Islet of Langerhans (tissue), 1 donor: ENCODE measurements at regions not wholly inside any gene's neighbourhood (a gene's known extent, or its start where the extent isn't known, plus 50 kb on each side); places are given as distances from the start of the nearest gene placed in this dataset.
"Not testable (repeated sequence)": the region's sequence is repeated elsewhere in the genome, so short reads cannot be mapped to it uniquely, and the experiment has no call there.

ENCODE experiments used
- FAIRE-seq: peaks from one replicate; lab custom pipeline; 2011; peaks lifted over from hg19 to GRCh38; lab: Jason Lieb, UNC

DNA sequence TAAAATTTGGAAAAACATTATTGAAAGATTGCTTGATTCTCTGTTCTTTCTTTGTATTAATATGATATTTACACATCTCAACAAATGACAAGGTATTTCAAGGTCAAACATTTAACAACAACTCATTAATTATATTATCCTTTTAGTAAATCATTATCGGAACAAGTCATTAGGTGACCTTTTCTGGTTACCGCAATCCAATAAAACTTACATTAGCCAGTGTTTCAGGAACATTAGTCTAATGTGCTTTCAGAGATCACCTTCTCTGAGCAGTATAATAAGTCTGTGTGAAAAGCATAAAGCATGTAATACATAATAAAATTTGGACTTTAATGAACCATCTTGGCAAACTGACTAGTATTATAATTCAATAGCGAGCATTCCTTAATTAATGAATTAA lies 1466.4 kb downstream of the FAM181B start:
- peak; percentile 84 for FAIRE-seq

DNA sequence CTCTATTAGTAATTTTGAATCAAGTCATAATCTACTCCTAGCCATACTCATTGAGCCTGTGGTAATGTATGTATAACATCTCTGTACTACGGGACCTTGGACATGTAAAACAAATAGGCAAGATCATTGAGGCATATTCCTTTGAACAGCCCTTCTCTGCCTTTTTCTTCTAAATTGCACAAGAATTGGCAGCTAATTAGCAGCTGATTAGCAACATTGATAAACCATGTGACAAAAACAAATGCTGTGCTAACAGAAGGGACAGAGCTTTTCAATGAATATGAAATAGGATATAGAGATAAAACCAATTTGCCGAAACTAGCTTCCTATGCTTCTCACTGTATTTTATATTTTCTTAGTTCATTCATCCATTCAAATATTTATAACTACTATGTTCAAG lies 1474.2 kb downstream of the FAM181B start:
- FAIRE-seq = no peak

GRCh38 chr11:81255895-81256294 lies 1477.8 kb downstream of the FAM181B start:
- no peak for FAIRE-seq

DNA sequence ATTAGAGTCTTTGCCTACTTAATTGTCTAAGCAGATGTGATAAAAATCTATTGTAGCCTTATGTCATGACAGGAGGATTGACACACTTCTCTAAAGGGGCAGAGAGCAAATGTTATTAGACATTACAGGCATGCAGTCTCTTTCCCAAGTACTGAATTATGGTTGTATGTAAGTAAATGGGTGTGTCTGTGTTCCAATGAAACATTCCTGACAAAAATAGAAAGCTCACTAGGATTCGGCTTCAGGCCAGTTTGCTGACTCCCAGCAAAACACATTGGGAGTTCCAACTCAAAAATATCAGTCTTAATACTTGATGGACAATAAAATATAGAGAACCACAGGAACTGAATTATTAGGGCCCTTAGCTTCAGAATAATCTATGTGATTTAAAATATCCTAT lies 1480.4 kb downstream of the FAM181B start:
- FAIRE-seq = no peak

- FAIRE-seq = no peak
Observed at GRCh38 chr11:81246941-81247340, 1486.7 kb downstream of the FAM181B start.

DNA sequence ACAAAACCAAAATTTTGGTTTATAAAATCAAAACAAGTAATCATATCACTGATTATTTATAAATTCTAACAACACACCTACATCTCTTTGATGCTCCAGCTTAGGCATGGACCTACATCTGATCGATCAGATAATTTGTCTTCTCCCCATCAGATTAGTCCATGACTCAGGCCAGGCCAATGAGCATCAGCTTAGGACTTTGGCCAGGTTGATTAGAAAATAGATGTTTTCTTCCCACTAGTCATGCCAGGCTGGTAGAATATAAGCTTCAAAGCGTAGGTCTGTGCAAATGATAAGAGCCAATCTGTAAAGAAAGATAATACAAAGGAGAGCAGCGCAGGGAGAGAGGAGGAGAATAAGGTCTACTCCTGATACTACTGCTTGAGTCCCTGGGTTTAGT lies 1487.9 kb downstream of the FAM181B start:
- FAIRE-seq = no peak

GRCh38 chr11:81241672-81242275 lies 1491.9 kb downstream of the FAM181B start:
- no peak for FAIRE-seq

GRCh38 chr11:81237139-81237538 lies 1496.5 kb downstream of the FAM181B start:
- FAIRE-seq = peak; percentile 94

DNA sequence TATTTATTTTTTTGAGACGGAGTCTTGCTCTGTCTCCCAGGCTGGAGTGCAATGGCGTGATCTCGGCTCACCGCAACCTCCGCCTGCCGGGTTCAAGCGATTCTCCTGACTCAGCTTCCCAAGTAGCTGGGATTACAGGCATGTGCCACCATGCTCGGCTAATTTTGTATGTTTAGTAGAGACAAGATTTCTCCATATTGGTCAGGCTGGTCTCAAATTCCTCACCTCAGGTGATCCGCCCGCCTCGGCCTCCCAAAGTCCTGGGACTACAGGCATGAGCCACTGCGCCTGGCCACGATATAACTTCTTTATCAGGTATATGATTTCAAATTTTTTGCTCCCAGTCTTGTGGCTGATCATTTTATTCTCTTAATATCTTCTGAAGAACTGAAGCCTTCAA lies 1506.3 kb downstream of the FAM181B start:
- FAIRE-seq = not testable (repeated sequence)

GRCh38 chr11:81224396-81224795 lies 1509.3 kb downstream of the FAM181B start:
- no peak for FAIRE-seq

DNA sequence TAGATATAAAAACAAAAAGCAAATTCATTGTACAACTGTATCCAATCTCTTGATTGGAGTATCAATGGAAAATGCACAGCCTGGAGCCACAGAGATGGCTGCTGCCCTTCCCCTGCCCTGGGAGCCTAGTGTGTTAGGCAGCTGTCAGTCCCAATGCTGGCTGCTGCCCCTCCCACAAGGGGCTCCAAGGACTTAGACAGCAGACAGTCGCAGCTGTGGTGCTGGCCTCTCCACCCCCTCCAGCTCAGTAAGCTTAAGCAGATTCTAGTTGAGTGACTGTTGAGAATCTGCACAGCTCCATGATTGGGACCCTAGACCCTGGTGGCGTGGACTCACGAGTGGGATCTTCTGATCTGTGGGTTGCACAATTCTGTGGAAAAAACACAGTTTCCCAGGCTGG lies 1511.2 kb downstream of the FAM181B start:
- no peak for FAIRE-seq

DNA sequence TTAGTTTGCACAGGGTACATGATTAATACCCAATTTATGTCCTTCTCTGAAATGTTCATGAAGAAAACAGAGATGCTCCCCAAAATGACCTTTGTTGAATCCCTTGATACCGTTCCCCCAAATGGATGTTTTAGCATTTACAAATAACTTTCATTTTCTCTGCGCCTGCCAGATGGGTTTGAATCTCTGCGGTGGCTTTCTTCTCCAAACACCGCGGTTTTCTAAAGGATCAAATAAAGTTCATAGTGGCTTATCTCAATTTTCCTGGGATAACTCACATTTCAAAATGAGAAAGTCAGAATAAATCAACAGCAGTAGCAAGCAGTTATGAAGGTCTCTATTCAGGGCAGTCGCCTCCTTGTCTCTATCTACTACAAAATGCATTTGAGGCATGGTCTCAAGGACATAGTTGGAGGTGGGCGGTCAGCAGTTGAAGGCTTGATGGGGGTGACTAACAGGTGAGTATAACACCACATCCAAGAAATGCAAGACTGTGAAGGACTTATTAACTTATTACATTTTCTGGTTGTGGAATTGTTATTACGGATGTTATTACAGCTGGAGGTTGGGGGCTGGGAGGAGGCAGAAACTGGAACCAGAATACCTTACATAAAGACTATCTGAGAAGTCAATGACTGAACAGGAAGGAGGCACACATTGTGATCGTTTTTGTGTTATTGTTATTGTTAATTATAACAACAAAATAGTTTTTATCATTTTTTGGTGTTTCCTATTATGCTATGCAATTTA lies 1513.3 kb downstream of the FAM181B start:
- FAIRE-seq = no peak

GRCh38 chr11:81219661-81220060 lies 1514.0 kb downstream of the FAM181B start:
- no peak for FAIRE-seq

GRCh38 chr11:81218440-81218839 lies 1515.2 kb downstream of the FAM181B start:
- no peak for FAIRE-seq

DNA sequence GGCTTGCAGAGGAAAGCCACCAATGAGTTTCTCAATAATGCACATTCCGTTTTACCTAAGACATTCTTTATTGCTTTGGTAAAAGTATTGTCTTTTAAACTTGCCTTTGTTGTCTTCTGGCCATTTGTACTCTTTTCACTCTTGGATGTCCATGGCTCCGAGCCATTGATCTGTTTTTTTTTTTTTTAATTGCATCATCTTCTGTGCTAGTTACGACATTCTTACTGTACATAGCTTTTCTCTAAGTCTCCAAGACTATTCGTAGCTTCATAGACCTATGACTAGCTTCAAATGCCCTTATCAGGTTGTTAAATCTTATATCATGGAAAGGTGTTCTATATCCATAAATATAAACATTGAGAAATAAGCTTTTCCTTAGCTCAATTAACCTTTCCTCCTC lies 1522.6 kb downstream of the FAM181B start:
- no peak for FAIRE-seq

GRCh38 chr11:81207421-81208054 lies 1526.1 kb downstream of the FAM181B start:
- FAIRE-seq = no peak

DNA sequence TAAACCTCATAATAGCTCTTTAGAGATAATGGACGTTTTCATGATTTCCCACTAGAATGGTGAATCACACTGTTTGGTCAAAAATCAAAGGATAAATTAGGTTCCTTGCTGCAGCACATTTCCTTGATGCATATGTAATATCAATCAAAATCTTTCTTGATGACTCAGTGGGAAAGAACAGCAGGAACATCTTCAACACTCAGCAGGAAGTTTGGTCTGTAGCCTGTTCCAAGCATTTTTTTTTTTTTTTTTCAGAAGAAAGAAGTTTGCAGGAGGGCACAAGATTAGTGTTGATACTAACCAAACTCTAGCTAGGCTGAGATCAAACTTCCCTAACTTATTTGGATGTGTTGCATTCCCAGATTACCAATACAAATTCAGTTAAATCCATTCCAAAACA lies 1529.8 kb downstream of the FAM181B start:
- no peak for FAIRE-seq

GRCh38 chr11:81197396-81197795 lies 1536.3 kb downstream of the FAM181B start:
- no peak for FAIRE-seq

GRCh38 chr11:81192516-81192915 lies 1541.1 kb downstream of the FAM181B start:
- FAIRE-seq = no peak

GRCh38 chr11:81190546-81190945 lies 1543.1 kb downstream of the FAM181B start:
- FAIRE-seq = no peak

DNA sequence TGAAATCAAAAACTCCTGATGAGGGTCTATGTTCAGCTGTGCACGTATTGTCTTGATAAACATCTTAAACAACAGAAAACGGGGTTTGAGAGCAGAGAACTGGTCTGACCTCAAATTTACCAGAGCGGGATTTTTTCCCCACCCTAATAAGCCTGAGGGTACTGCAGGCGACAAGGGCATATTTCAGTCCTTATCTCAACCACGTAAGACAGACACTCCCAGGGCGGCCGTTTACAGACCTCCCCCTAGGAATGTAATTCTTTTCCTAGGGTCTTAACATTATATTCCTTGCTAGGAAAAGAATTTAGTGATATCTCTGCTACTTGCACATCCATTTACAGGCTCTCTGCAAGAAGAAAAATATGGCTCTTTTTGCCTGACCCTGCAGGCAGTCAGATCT lies 1546.6 kb downstream of the FAM181B start:
- FAIRE-seq = not testable (repeated sequence)

DNA sequence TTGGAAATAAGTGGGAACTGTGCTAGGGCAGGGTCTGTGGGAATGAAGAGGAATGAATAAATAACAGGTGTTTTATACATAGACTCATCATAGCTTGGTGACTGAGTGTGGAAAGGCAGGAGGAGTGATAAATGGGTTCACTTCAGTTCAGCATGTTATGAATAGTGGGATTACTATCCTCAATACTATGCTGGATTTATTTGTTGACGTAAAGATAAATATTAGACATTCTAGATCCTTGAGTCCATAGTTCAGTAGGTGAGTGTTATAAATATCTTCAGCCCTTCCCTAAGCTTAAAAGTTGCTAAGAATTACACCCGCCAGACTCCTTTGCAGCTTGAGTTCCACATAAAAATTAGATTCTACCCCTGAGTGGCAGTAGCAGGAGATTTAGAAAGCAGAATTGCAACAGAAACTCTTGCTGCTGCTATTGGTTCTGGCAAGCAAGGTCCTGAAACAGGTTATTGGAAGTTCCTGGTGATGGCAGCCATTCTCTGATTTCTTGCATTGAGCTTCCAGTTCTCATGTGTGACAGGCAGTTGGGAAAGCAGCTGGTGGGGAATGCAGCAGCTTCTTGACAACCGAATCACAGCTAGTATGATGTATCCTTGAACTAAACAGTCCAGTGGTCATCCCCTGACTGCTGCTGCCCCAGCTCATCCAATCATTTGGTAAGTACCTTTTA lies 1558.9 kb downstream of the FAM181B start:
- no peak for FAIRE-seq

DNA sequence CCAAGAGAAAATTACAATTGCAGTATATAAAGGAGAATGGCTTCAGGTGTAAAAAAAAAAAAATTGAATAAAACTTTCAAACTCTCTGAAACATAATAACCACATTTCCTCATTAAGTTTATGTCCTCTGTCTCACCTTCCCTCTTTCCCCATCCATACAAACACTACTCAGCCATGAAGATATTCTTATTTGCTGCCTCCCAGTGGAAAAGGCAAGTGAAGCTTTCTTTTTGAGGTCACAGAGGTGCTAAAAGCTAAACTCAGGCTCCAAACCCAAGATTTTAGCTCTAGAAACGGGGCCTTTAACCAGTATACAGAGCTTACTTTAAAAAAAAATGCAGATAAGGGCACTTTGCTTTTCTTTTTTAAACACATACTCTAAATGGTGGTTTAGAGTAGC lies 1568.5 kb downstream of the FAM181B start:
- no peak for FAIRE-seq
